ENCODE measurements at regions not wholly inside any gene's neighbourhood (a gene's known extent, or its start where the extent isn't known, plus 50 kb on each side); places are given as distances from the start of the nearest gene placed in this dataset.

GRCh38 chr10:2962194-2962593, 105.2 kb upstream of the PFKP start:
- Mint-ChIP-seq H3K4me1 (ENCODE audit: low read depth) (no peaks in the 10 kb centered on the region), H3K27ac (no peak overlapping the region), H3K27me3 (ENCODE audit: insufficient read depth) (peaks cover 13% of the 10 kb centered on the region), H3K36me3 (ENCODE audit: low read depth) (no peaks in the 10 kb centered on the region), H3K4me3 (no peak overlapping the region), H3K9me3 (no peaks in the 10 kb centered on the region)
- TF ChIP-seq, protein P1, sequence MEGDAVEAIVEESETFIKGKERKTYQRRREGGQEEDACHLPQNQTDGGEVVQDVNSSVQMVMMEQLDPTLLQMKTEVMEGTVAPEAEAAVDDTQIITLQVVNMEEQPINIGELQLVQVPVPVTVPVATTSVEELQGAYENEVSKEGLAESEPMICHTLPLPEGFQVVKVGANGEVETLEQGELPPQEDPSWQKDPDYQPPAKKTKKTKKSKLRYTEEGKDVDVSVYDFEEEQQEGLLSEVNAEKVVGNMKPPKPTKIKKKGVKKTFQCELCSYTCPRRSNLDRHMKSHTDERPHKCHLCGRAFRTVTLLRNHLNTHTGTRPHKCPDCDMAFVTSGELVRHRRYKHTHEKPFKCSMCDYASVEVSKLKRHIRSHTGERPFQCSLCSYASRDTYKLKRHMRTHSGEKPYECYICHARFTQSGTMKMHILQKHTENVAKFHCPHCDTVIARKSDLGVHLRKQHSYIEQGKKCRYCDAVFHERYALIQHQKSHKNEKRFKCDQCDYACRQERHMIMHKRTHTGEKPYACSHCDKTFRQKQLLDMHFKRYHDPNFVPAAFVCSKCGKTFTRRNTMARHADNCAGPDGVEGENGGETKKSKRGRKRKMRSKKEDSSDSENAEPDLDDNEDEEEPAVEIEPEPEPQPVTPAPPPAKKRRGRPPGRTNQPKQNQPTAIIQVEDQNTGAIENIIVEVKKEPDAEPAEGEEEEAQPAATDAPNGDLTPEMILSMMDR (IDR thresholded peaks at IDR 0.05) = no peak
- no peak for DNase-seq

DNA sequence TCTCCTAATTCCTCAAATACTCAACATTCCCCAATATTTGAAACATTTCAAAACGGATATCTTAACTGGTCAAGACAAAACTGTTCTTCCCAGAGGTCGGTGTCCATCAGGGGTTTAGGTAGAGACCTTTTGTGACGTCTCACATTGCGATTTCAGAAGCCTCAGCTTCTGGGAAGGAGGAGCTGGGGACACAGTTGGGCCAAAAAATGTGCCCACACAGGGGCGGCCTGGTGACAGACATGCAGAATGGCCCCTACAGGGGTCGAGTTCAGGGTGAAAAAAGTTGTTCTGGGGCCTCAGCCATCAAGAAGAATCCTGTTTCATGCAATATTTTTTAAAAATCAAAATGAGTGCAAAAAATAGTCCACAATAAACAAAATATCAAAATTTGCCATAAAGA, 108.7 kb upstream of the PFKP start:
- H3K9me3 Mint-ChIP-seq = no peaks in the 10 kb centered on the region
- no peak for DNase-seq
- H3K4me1 Mint-ChIP-seq (ENCODE audit: low read depth) = no peaks in the 10 kb centered on the region
- H3K36me3 Mint-ChIP-seq (ENCODE audit: low read depth) = no peaks in the 10 kb centered on the region
- peaks cover 14% of the 10 kb centered on the region for H3K27me3 Mint-ChIP-seq (ENCODE audit: insufficient read depth)
- TF ChIP-seq, protein P1 (IDR thresholded peaks at IDR 0.05) = no peak
- no peak overlapping the region for H3K4me3 Mint-ChIP-seq
- H3K27ac Mint-ChIP-seq = no peak overlapping the region

GRCh38 chr10:2957785-2958184, 109.6 kb upstream of the PFKP start:
- DNase-seq = no peak
- Mint-ChIP-seq H3K9me3 (no peaks in the 10 kb centered on the region), H3K4me1 (ENCODE audit: low read depth) (no peaks in the 10 kb centered on the region), H3K27me3 (ENCODE audit: insufficient read depth) (peaks cover 15% of the 10 kb centered on the region), H3K27ac (no peak overlapping the region), H3K36me3 (ENCODE audit: low read depth) (no peaks in the 10 kb centered on the region), H3K4me3 (no peak overlapping the region)
- TF ChIP-seq, protein P1 (IDR thresholded peaks at IDR 0.05) = no peak

DNA sequence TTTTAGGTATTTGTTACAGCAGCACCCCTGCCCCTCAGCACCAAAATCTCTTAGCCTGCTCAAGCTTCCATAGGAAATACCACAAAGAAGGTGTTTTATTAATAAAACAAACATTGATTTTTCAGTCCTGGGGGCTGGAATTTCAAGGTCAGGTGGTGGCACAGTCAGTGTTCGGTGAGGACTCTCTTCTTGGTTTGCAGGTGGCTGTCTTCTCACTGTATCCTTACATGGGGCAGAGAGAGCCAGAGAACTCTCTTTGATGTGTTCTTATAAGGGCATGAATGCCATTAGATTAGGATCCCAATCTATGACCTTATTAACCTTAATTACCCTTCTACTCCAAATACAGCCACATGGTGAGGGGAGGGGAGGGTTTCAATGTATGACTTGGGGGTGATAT, 112.3 kb upstream of the PFKP start:
- TF ChIP-seq, protein P1 (IDR thresholded peaks at IDR 0.05) = no peak
- H3K4me3 Mint-ChIP-seq = no peak overlapping the region
- DNase-seq = no peak
- H3K36me3 Mint-ChIP-seq (ENCODE audit: low read depth) = no peaks in the 10 kb centered on the region
- H3K27me3 Mint-ChIP-seq (ENCODE audit: insufficient read depth) = peaks cover 13% of the 10 kb centered on the region
- H3K27ac Mint-ChIP-seq = no peak overlapping the region
- no peaks in the 10 kb centered on the region for H3K9me3 Mint-ChIP-seq
- peaks cover 6% of the 10 kb centered on the region for H3K4me1 Mint-ChIP-seq (ENCODE audit: low read depth)

DNA sequence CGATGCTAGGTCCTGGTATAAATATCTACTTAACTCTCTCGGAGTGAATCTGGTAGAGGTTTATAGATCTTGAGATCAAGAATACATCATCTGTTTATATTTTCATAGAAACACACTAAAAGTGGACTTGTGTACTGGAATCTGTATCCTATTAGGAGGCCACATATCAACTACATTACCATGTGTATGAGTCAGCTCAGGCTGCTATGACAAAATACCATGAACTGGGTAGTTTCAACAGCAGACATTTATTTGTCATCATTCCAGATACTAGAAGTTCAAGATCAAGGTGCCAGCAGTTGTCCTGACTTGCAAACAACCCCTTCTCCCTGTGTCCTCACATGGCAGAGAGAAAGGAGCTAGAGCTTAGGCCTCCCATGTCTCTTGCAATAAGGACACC, 113.9 kb upstream of the PFKP start:
- Mint-ChIP-seq H3K9me3 (no peaks in the 10 kb centered on the region), H3K27ac (no peak overlapping the region), H3K27me3 (ENCODE audit: insufficient read depth) (peaks cover 15% of the 10 kb centered on the region), H3K4me3 (no peak overlapping the region), H3K36me3 (ENCODE audit: low read depth) (no peaks in the 10 kb centered on the region), H3K4me1 (ENCODE audit: low read depth) (peaks cover 13% of the 10 kb centered on the region)
- DNase-seq = peak; percentile 19
- TF ChIP-seq, protein P1 (IDR thresholded peaks at IDR 0.05) = no peak

GRCh38 chr10:2951235-2951835, 116.0 kb upstream of the PFKP start:
- DNase-seq = no peak
- Mint-ChIP-seq H3K4me1 (ENCODE audit: low read depth) (peaks cover 13% of the 10 kb centered on the region), H3K36me3 (ENCODE audit: low read depth) (no peaks in the 10 kb centered on the region), H3K27ac (no peak overlapping the region), H3K4me3 (no peak overlapping the region), H3K27me3 (ENCODE audit: insufficient read depth) (peaks cover 14% of the 10 kb centered on the region), H3K9me3 (no peaks in the 10 kb centered on the region)
- TF ChIP-seq, protein P1 (IDR thresholded peaks at IDR 0.05) = no peak

All from HFFc6 (cell line).